MM.1S (cell line): ENCODE measurements at regions not wholly inside any gene's neighbourhood (a gene's known extent, or its start where the extent isn't known, plus 50 kb on each side); places are given as distances from the start of the nearest gene placed in this dataset.
"Not testable (repeated sequence)": the region's sequence is repeated elsewhere in the genome, so short reads cannot be mapped to it uniquely, and the experiment has no call there.

Experiments used
- DNase-seq: peaks from one replicate; pipeline ENCODE4 v3.0.0-alpha.2; 2015
- H2AFZ ChIP-seq: fragments of 300-600 bp; sonication (generic); 2 replicates; pipeline ENCODE4 v1.6.0; 2016; ENCODE audit warnings: antibody characterized with exemption, low read length
- H3F3A ChIP-seq: fragments of 300-600 bp; sonication (generic); 2 replicates; pipeline ENCODE4 v1.6.1; 2016; ENCODE audit warnings: mild to moderate bottlenecking, antibody characterized with exemption, low read length, moderate library complexity, mixed read lengths; ENCODE audit not compliant: insufficient read depth
- H3K27ac ChIP-seq: fragments of 300-600 bp; sonication (generic); 2 replicates; pipeline ENCODE4 v1.5.1; 2016; ENCODE audit warnings: mild to moderate bottlenecking, low read length
- H3K27me3 ChIP-seq: fragments of 300-600 bp; sonication (generic); replicated peaks from 2 replicates; pipeline ENCODE4 v1.6.0; 2016; ENCODE audit warnings: low read length; ENCODE audit not compliant: insufficient read depth
- H3K36me3 ChIP-seq: fragments of 300-600 bp; sonication (generic); replicated peaks from 2 replicates; pipeline ENCODE4 v1.6.1; 2016; ENCODE audit warnings: mild to moderate bottlenecking, low read length, mixed read lengths; ENCODE audit not compliant: insufficient read depth
- H3K4me1 ChIP-seq: fragments of 300-600 bp; sonication (generic); 2 replicates; pipeline ENCODE4 v1.6.1; 2016; ENCODE audit warnings: low read length, mixed read lengths
- H3K4me2 ChIP-seq: fragments of 300-600 bp; sonication (generic); 2 replicates; pipeline ENCODE4 v1.6.0; 2016; ENCODE audit warnings: low read depth, low read length
- H3K4me3 ChIP-seq: fragments of 300-600 bp; sonication (generic); 2 replicates; pipeline ENCODE4 v1.5.1; 2016; ENCODE audit warnings: low read length, mixed read lengths
- H3K79me2 ChIP-seq: fragments of 300-600 bp; sonication (generic); 2 replicates; pipeline ENCODE4 v1.6.1; 2016; ENCODE audit warnings: mixed run types, low read length, mixed read lengths
- H3K9ac ChIP-seq: fragments of 300-600 bp; sonication (generic); 2 replicates; pipeline ENCODE4 v1.6.1; 2016; ENCODE audit warnings: low read length, mixed read lengths
- H3K9me2 ChIP-seq: fragments of 300-600 bp; sonication (generic); replicated peaks from 2 replicates; pipeline ENCODE4 v1.6.1; 2016; ENCODE audit warnings: mild to moderate bottlenecking, low read length, mixed read lengths; ENCODE audit not compliant: insufficient read depth
- H3K9me3 ChIP-seq: fragments of 300-600 bp; sonication (generic); replicated peaks from 2 replicates; pipeline ENCODE4 v1.6.1; 2016; ENCODE audit warnings: mild to moderate bottlenecking, low read length, mixed read lengths; ENCODE audit not compliant: insufficient read depth
- H4K20me1 ChIP-seq: fragments of 300-600 bp; sonication (generic); 2 replicates; pipeline ENCODE4 v1.6.1; 2016; ENCODE audit warnings: mild to moderate bottlenecking, low read length, moderate library complexity, mixed read lengths; ENCODE audit not compliant: insufficient read depth
- CTCF ChIP-seq: fragments of 300-600 bp; sonication (generic); IDR thresholded peaks from 2 replicates; pipeline ENCODE4 v1.5.1; 2016; ENCODE audit warnings: antibody characterized with exemption, low read length, mixed read lengths
- EZH2 ChIP-seq: fragments of 300-600 bp; sonication (generic); optimal IDR thresholded peaks from 2 replicates; pipeline ENCODE3; 2017; ENCODE audit warnings: low read depth, mild to moderate bottlenecking, antibody characterized with exemption, low read length, mixed read lengths
- EZH2phosphoT487 ChIP-seq: fragments of 300-600 bp; sonication (generic); IDR thresholded peaks from 2 replicates; pipeline ENCODE4 v1.6.1; 2018; ENCODE audit warnings: antibody characterized with exemption, low read length

- H3K4me1 ChIP-seq: no peaks in the 10 kb centered on the region
- H4K20me1 ChIP-seq: no peaks in the 10 kb centered on the region
- H3K36me3 ChIP-seq: no peaks in the 10 kb centered on the region
- H3F3A ChIP-seq: no peaks in the 10 kb centered on the region
- no peak overlapping the region for H3K27ac ChIP-seq
- no peaks in the 10 kb centered on the region for H3K79me2 ChIP-seq
- no peaks in the 10 kb centered on the region for H3K9me2 ChIP-seq
- no peak for DNase-seq
- no peak overlapping the region for H3K4me2 ChIP-seq
- no peak overlapping the region for H2AFZ ChIP-seq
- no peaks in the 10 kb centered on the region for H3K27me3 ChIP-seq
- H3K4me3 ChIP-seq: no peak overlapping the region
- H3K9ac ChIP-seq: no peak overlapping the region
- no peaks in the 10 kb centered on the region for H3K9me3 ChIP-seq
- TF ChIP-seq EZH2 (no peak), CTCF (no peak), EZH2phosphoT487 (no peak)
Observed at GRCh38 chr1:94757931-94758330, 62.2 kb upstream of the SLC44A3 start.

DNA sequence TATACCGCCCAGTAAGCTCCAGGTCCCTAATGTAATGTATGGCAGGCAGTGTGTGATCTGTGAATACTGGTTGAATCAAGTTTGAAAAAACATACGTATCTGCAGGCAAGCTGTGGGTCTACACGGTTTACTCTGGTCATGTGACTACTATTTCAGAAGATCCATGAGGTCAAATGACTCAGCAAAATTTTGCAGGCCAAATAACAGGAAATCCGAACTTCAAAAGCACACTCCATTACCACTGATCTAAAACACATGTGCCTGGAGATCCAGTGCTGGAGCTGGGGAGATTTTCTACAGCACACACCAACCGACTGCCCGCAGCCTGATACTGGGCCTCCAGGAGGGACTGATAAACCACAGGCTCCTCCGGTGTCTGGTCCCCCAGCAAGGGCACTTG lies 64.5 kb upstream of the SLC44A3 start:
- Histone ChIP-seq H3K9ac (no peak overlapping the region), H3K9me2 (no peaks in the 10 kb centered on the region), H3K4me3 (no peak overlapping the region), H3K4me2 (no peak overlapping the region), H3K79me2 (no peaks in the 10 kb centered on the region), H3K9me3 (no peaks in the 10 kb centered on the region), H3K27me3 (no peaks in the 10 kb centered on the region), H3F3A (no peaks in the 10 kb centered on the region), H4K20me1 (no peaks in the 10 kb centered on the region), H3K4me1 (no peaks in the 10 kb centered on the region), H3K36me3 (no peaks in the 10 kb centered on the region), H3K27ac (no peak overlapping the region), H2AFZ (no peak overlapping the region)
- no peak for TF ChIP-seq EZH2
- TF ChIP-seq EZH2phosphoT487: no peak
- no peak for TF ChIP-seq CTCF
- DNase-seq: no peak

GRCh38 chr1:94755016-94755415 lies 65.1 kb upstream of the SLC44A3 start:
- not testable (repeated sequence) for H3K27me3 ChIP-seq, H3K4me2 ChIP-seq, DNase-seq, H3K27ac ChIP-seq, H2AFZ ChIP-seq, H4K20me1 ChIP-seq, H3K9ac ChIP-seq, H3K9me3 ChIP-seq, H3K79me2 ChIP-seq, H3K4me1 ChIP-seq, H3K9me2 ChIP-seq, H3F3A ChIP-seq, H3K36me3 ChIP-seq, H3K4me3 ChIP-seq

DNA sequence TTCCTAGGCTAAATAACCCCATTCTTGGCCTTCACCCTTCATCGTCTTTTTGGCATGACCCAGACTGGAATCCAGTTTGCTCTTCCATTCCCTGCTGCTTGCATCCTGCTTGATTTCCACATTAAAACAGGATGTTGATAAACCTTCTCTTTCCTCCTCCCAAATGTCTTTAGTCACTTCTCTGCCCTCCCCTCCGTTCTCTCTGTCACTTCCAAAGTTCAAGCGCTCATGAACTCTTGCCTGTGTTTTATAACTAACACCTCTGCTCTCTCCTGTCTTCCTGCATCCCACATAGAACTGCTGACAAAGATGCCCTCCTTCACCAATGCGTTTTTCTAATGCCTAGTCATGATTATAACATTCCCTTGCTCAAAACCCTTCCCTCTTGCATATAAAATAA lies 65.6 kb upstream of the SLC44A3 start:
- no peaks in the 10 kb centered on the region for H3K9me3 ChIP-seq
- no peak overlapping the region for H3K4me2 ChIP-seq
- H3K9me2 ChIP-seq: no peaks in the 10 kb centered on the region
- H3K79me2 ChIP-seq: no peaks in the 10 kb centered on the region
- no peak for DNase-seq
- H3K4me3 ChIP-seq: no peak overlapping the region
- H3K27ac ChIP-seq: no peak overlapping the region
- H3K9ac ChIP-seq: no peak overlapping the region
- no peaks in the 10 kb centered on the region for H3K27me3 ChIP-seq
- H4K20me1 ChIP-seq: no peaks in the 10 kb centered on the region
- H3F3A ChIP-seq: no peaks in the 10 kb centered on the region
- no peak overlapping the region for H2AFZ ChIP-seq
- TF ChIP-seq EZH2 (no peak), EZH2phosphoT487 (no peak)
- no peaks in the 10 kb centered on the region for H3K36me3 ChIP-seq
- no peaks in the 10 kb centered on the region for H3K4me1 ChIP-seq
